HepG2 (cell line): ENCODE measurements at regions not wholly inside any gene's neighbourhood (a gene's known extent, or its start where the extent isn't known, plus 50 kb on each side); places are given as distances from the start of the nearest gene placed in this dataset.

Experiments
- ATAC-seq: fragments of 200-7000 bp; cut with Tn5 transposase; 3 replicates; pipeline ENCODE4 v1.9.1; 2020; ENCODE audit warnings: mild to moderate bottlenecking, moderate library complexity
- BruUV-seq: library from RNA; stranded (reverse); fragments of 400-500 nt; replicated peaks from 2 replicates; lab custom pipeline; 2021; lab: Mats Ljungman, UMichigan
- CTCF ChIA-PET: fragments of 300-600 bp; formaldehyde crosslinking; extraction: SDS; loops from one replicate; lab custom pipeline; 2021; ENCODE audit warnings: low total read pairs, inconsistent platforms, low intra/inter-chr PET ratio; lab: Yijun Ruan, JAX
- POLR2A ChIA-PET: fragments of 350-600 bp; sonication (Branson Sonifier 250); formaldehyde crosslinking; loops from one replicate; lab custom pipeline; 2020; ENCODE audit warnings: antibody characterized with exemption, inconsistent platforms; lab: Yijun Ruan, JAX
- DNase-seq: peaks from one replicate; pipeline ENCODE4 v3.0.0-alpha.2; 2015; ENCODE audit warnings: low spot score
- FAIRE-seq: peaks from 3 replicates; lab custom pipeline; 2011; peaks lifted over from hg19 to GRCh38; lab: Jason Lieb, UNC
- H2AFZ ChIP-seq: one replicate; pipeline ENCODE4 v1.6.1; 2011; ENCODE audit warnings: low read length, inconsistent platforms
- H3K27ac ChIP-seq: fragments of 300-600 bp; 3 replicates; pipeline ENCODE4 v1.8.0; 2011; ENCODE audit warnings: mixed run types, mild to moderate bottlenecking, mixed read lengths, low read length, inconsistent platforms; ENCODE audit not compliant: insufficient read depth; ENCODE audit errors: extremely low read length
- H3K27me3 ChIP-seq, 2 experiments: fragments of 200-600 bp in 1 of 2; 2 replicates in 1 of 2; 3 replicates in 1 of 2; pipeline versions ENCODE4 v1.6.0 to v1.8.0; 2011; ENCODE audit warnings: low read length in 2 of 2, mild to moderate bottlenecking in 2 of 2, moderate library complexity in 2 of 2, inconsistent platforms in 1 of 2; ENCODE audit not compliant: insufficient read depth in 2 of 2, control insufficient read depth in 1 of 2
- H3K36me3 ChIP-seq, 2 experiments: fragments of 200-600 bp in 1 of 2; replicated peaks in 1 of 2; 2 replicates in 1 of 2; 3 replicates in 1 of 2; pipeline versions ENCODE4 v1.5.1 to v1.8.0; 2011; ENCODE audit warnings: low read length in 2 of 2, inconsistent platforms in 1 of 2; ENCODE audit not compliant: insufficient read depth in 2 of 2, control insufficient read depth in 1 of 2
- H3K4me1 ChIP-seq: 2 replicates; pipeline ENCODE4 v1.5.1; 2012; ENCODE audit warnings: low read length, inconsistent platforms; ENCODE audit not compliant: insufficient read depth
- H3K4me2 ChIP-seq: 2 replicates; pipeline ENCODE4 v1.6.0; 2011; ENCODE audit warnings: low read depth, low read length, inconsistent platforms
- H3K4me3 ChIP-seq, 3 experiments: fragments of 200-600 bp in 1 of 3; sonication (generic), shearing (Covaris generic) in 1 of 3; replicated peaks in 1 of 3; 2 replicates each; pipeline ENCODE4 v1.5.1; 2011 to 2016; ENCODE audit warnings: low read length in 3 of 3, inconsistent platforms in 2 of 3, low read depth in 2 of 3, mild to moderate bottlenecking in 2 of 3, control low read depth in 1 of 3, mixed read lengths in 1 of 3; ENCODE audit not compliant: insufficient read depth in 1 of 3
- H3K79me2 ChIP-seq: one replicate; pipeline ENCODE4 v1.6.1; 2011; ENCODE audit warnings: low read length, inconsistent platforms; ENCODE audit not compliant: insufficient read depth
- H3K9ac ChIP-seq: 2 replicates; pipeline ENCODE4 v1.6.0; 2011; ENCODE audit warnings: mild to moderate bottlenecking, low read depth, low read length, inconsistent platforms; ENCODE audit not compliant: insufficient read depth
- H3K9me3 ChIP-seq: 2 replicates; pipeline ENCODE4 v1.5.1; 2012; ENCODE audit warnings: mild to moderate bottlenecking, low read length
- H4K20me1 ChIP-seq: 2 replicates; pipeline ENCODE4 v1.6.0; 2011; ENCODE audit warnings: inconsistent platforms, mild to moderate bottlenecking, low read length, moderate library complexity; ENCODE audit not compliant: insufficient read depth
- BRF2 ChIP-seq: sonication (generic); formaldehyde crosslinking; IDR thresholded peaks from 2 replicates; pipeline ENCODE4 v1.8.1; 2022; ENCODE audit warnings: mild to moderate bottlenecking, missing genetic modification reagents
- CBFB ChIP-seq: sonication (generic); formaldehyde crosslinking; IDR thresholded peaks from 2 replicates; pipeline ENCODE4 v1.4.0; 2020; ENCODE audit warnings: missing genetic modification reagents
- ETV5 ChIP-seq: IDR thresholded peaks from 2 replicates; pipeline ENCODE4 v1.6.1; 2018; ENCODE audit warnings: missing biosample characterization, missing genetic modification reagents, inconsistent platforms, borderline replicate concordance
- KDM5A ChIP-seq: fragments of 200-600 bp; sonication (generic); IDR thresholded peaks from 2 replicates; pipeline ENCODE4 v1.7.0; 2018; ENCODE audit warnings: antibody characterized with exemption, mild to moderate bottlenecking, low read length, borderline replicate concordance
- MTF2 ChIP-seq: sonication (generic); formaldehyde crosslinking; IDR thresholded peaks from 2 replicates; pipeline ENCODE4 v1.5.0; 2020; ENCODE audit warnings: missing genetic modification reagents, borderline replicate concordance
- NR2C2 ChIP-seq: sonication (generic); formaldehyde crosslinking; IDR thresholded peaks from 2 replicates; pipeline ENCODE4 v1.4.0; 2020; ENCODE audit warnings: missing genetic modification reagents, mild to moderate bottlenecking, moderate library complexity, borderline replicate concordance
- SNAPC2 ChIP-seq: sonication (generic); formaldehyde crosslinking; IDR thresholded peaks from 2 replicates; pipeline ENCODE4 v1.8.1; 2022; ENCODE audit warnings: mild to moderate bottlenecking, missing genetic modification reagents
- ZC3H4 ChIP-seq: sonication (generic); formaldehyde crosslinking; IDR thresholded peaks from 2 replicates; pipeline ENCODE4 v1.4.0; 2020; ENCODE audit warnings: missing genetic modification reagents, borderline replicate concordance
- ZNF7 ChIP-seq: IDR thresholded peaks from 2 replicates; pipeline ENCODE4 v1.6.1; 2016; ENCODE audit warnings: missing biosample characterization, missing genetic modification reagents
- ZNF710 ChIP-seq: sonication (generic); formaldehyde crosslinking; IDR thresholded peaks from 2 replicates; pipeline ENCODE4 v1.5.0; 2020; ENCODE audit warnings: mild to moderate bottlenecking, missing genetic modification reagents, borderline replicate concordance
- ZNF780A ChIP-seq: sonication (generic); formaldehyde crosslinking; IDR thresholded peaks from 2 replicates; pipeline ENCODE4 v1.8.0; 2022; ENCODE audit warnings: mild to moderate bottlenecking, missing genetic modification reagents, moderate library complexity
- WGBS: methylation state at CpG from one replicate; pipeline ENCODE4 v1.1.6; 2017; ENCODE audit warnings: low lambda C conversion rate; 5-methylcytosine and 5-hydroxymethylcytosine counted together
- in situ Hi-C: cut with HindIII; loops from 2 replicates; pipeline ENCODE4 v1.10.0; 2017; ENCODE audit warnings: low pct_unique_long_range_greater_than_20kb; ENCODE audit not compliant: extremely low pct_ligation_motif_present
- intact Hi-C: fragments of 100-400 bp; cut with micrococcal nuclease; formaldehyde crosslinking; loops from one replicate; pipeline ENCODE4 v1.10.0; 2022; ENCODE audit not compliant: unreplicated experiment
- TF ChIP-seq, protein P1 (sequence below): sonication (generic); formaldehyde crosslinking; conservative IDR thresholded peaks from 2 replicates; pipeline ENCODE4 v1.4.0; 2020; ENCODE audit warnings: missing genetic modification reagents
- TF ChIP-seq, protein P2 (sequence below): sonication (generic); formaldehyde crosslinking; conservative IDR thresholded peaks from 2 replicates; pipeline ENCODE4 v1.8.1; 2023; ENCODE audit warnings: missing genetic modification reagents
- TF ChIP-seq, protein P3 (sequence below): sonication (generic); formaldehyde crosslinking; IDR thresholded peaks from 2 replicates; pipeline ENCODE4 v1.5.0; 2020; ENCODE audit warnings: missing genetic modification reagents

DNA sequence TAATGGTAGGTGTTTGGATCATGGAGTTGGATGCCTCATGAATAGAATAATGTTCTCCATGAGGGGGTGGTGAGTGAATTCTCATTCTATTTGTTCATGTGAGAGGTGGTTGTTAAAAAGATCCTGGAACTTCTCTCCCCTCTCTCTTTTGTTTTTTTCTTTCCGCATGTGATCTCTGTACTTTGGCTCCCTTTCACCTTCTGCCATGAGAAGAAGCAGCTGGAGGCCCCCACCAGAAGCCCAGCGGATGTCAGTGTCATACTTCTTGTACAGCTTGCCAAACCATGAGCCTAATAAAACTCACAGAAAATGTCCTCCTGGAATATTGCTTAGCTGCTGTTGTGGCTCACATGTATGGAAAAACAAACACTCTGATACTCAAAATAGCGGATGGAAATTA lies 1212.3 kb upstream of the NCAM2 start:
- ATAC-seq (no peak), DNase-seq (no peak), FAIRE-seq (no peak)
- 23% methylated on average over 3 of the region's 3 CpGs for whole genome bisulfite sequencing
- intact Hi-C loops, result no loop called here
- H3K36me3 ChIP-seq, result no peaks in the 10 kb centered on the region
- H3K27me3 ChIP-seq, result no peaks in the 10 kb centered on the region
- no peak for TF ChIP-seq ZC3H4 (CRISPR knock-in tag)
- TF ChIP-seq MTF2, result no peak
- TF ChIP-seq ZNF780A (CRISPR knock-in tag), result no peak
- no peak for TF ChIP-seq BRF2 (CRISPR knock-in tag)
- TF ChIP-seq, protein P1, sequence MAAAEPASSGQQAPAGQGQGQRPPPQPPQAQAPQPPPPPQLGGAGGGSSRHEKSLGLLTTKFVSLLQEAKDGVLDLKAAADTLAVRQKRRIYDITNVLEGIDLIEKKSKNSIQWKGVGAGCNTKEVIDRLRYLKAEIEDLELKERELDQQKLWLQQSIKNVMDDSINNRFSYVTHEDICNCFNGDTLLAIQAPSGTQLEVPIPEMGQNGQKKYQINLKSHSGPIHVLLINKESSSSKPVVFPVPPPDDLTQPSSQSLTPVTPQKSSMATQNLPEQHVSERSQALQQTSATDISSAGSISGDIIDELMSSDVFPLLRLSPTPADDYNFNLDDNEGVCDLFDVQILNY (CRISPR knock-in tag), result no peak
- no peaks in the 10 kb centered on the region for H4K20me1 ChIP-seq
- H3K4me3 ChIP-seq, result no peak overlapping the region
- in situ Hi-C loops, result no loop called here
- no TSS peak for BruUV-seq
- H3K4me1 ChIP-seq, result no peaks in the 10 kb centered on the region
- H3K4me2 ChIP-seq, result no peak overlapping the region
- no peak overlapping the region for H3K27ac ChIP-seq
- no peaks in the 10 kb centered on the region for H3K79me2 ChIP-seq
- POLR2A ChIA-PET, result no interaction called here
- CTCF ChIA-PET, result no interaction called here
- peaks cover 86% of the 10 kb centered on the region for H3K9me3 ChIP-seq
- H3K9ac ChIP-seq, result no peak overlapping the region
- H2AFZ ChIP-seq, result no peak overlapping the region

- WGBS, result 29% methylated on average over 4 of the region's 4 CpGs
- intact Hi-C loops (no loop called here), in situ Hi-C loops (no loop called here)
- FAIRE-seq (no peak), ATAC-seq (no peak), DNase-seq (no peak)
- Histone ChIP-seq H3K27me3 (no peaks in the 10 kb centered on the region), H3K4me3 (no peak overlapping the region), H3K4me2 (no peak overlapping the region), H2AFZ (no peak overlapping the region), H3K9me3 (peaks cover 74% of the 10 kb centered on the region), H3K9ac (no peak overlapping the region), H3K79me2 (no peaks in the 10 kb centered on the region), H3K27ac (no peak overlapping the region), H4K20me1 (no peaks in the 10 kb centered on the region), H3K4me1 (no peaks in the 10 kb centered on the region), H3K36me3 (no peaks in the 10 kb centered on the region)
- no TSS peak for BruUV-seq
- CTCF ChIA-PET, result no interaction called here
- POLR2A ChIA-PET, result no interaction called here
- TF ChIP-seq SNAPC2 (CRISPR knock-in tag), result no peak
- no peak for TF ChIP-seq NR2C2 (CRISPR knock-in tag)
- TF ChIP-seq ZNF710 (CRISPR knock-in tag), result no peak
- TF ChIP-seq CBFB (CRISPR knock-in tag), result no peak
- no peak for TF ChIP-seq KDM5A
- TF ChIP-seq ETV5 (CRISPR knock-in tag), result no peak
- TF ChIP-seq, protein P2, sequence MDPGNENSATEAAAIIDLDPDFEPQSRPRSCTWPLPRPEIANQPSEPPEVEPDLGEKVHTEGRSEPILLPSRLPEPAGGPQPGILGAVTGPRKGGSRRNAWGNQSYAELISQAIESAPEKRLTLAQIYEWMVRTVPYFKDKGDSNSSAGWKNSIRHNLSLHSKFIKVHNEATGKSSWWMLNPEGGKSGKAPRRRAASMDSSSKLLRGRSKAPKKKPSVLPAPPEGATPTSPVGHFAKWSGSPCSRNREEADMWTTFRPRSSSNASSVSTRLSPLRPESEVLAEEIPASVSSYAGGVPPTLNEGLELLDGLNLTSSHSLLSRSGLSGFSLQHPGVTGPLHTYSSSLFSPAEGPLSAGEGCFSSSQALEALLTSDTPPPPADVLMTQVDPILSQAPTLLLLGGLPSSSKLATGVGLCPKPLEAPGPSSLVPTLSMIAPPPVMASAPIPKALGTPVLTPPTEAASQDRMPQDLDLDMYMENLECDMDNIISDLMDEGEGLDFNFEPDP (CRISPR knock-in tag), result no peak
- no peak for TF ChIP-seq ZNF7
- TF ChIP-seq, protein P3, sequence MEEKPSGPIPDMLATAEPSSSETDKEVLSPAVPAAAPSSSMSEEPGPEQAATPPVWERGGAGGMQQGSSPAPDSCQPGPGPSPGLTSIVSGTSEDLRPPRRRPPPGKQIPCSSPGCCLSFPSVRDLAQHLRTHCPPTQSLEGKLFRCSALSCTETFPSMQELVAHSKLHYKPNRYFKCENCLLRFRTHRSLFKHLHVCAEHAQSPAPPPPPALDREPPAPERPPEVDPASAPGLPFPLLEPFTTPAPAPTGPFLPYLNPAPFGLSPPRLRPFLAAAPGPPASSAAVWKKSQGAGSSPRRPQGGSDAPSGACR, result no peak
Measured at GRCh38 chr21:19792004-19792403, 1206.2 kb upstream of the NCAM2 start.
